ENCODE measurements at regions not wholly inside any gene's neighbourhood (a gene's known extent, or its start where the extent isn't known, plus 50 kb on each side); places are given as distances from the start of the nearest gene placed in this dataset.

DNA sequence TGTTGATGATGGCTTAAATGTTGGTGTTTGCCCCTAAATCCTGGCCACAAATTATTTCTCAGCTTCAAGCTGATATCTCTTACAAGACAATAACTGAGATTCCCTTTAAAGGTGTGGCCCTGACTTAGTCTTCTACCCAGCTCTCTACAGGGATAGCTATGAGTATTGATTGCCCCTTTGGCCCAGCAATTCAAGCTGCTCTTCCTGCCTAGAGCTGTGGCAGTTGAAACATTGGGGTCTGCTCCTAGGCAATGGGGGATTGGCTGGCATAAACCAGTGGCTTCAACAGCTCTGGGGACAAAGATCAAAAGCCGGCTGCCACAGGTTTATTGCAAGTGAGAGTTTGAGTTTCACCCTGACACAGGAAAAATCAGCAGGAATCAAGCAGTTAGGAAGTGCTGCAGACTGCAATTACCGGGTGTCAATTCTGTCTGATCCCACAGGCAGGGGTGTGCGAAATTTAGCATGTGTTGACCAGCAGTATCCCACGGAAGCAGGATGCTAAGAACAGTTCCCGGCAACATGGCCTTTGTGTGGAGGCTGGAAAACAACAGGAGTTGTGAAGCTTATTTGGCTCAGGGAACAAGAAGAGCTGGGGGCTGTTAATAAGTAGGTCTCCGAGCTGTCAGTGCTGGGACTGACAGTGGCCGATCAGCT, 66.2 kb upstream of the IYD start (continued):
- TF ChIP-seq ZNF318 (CRISPR knock-in tag; IDR thresholded peaks at IDR 0.05) (no peak), MAF1 (CRISPR knock-in tag; IDR thresholded peaks at IDR 0.05; ENCODE audit: borderline replicate concordance) (no peak), AGO1 (IDR thresholded peaks at IDR 0.05; ENCODE audit: low read depth, low read length, poor library complexity, severe bottlenecking) (no peak), ZNF24 (IDR thresholded peaks at IDR 0.05) (no peak), NR2F6 (IDR thresholded peaks at IDR 0.05) (no peak), NR2F6 (CRISPR knock-in tag; IDR thresholded peaks at IDR 0.05) (no peak), LCORL (IDR thresholded peaks at IDR 0.05) (no peak), LCORL (CRISPR knock-in tag; IDR thresholded peaks at IDR 0.05) (no peak), ZNF124 (CRISPR knock-in tag; IDR thresholded peaks at IDR 0.05) (no peak), POLR2G (IDR thresholded peaks at IDR 0.05; ENCODE audit: low read depth, low read length) (no peak), ZBTB7B (CRISPR knock-in tag; IDR thresholded peaks at IDR 0.05) (no peak), EZH2 (conservative IDR thresholded peaks at IDR 0.05; ENCODE audit: low read depth, low read length) (no peak), TGIF2 (CRISPR knock-in tag; IDR thresholded peaks at IDR 0.05) (no peak), SMARCE1 (IDR thresholded peaks at IDR 0.05; ENCODE audit: borderline replicate concordance) (no peak), HNRNPH1 (optimal IDR thresholded peaks at IDR 0.05; ENCODE audit: low read depth, low read length) (no peak)
